Ascending aorta (tissue), 2 donors: ENCODE measurements at regions not wholly inside any gene's neighbourhood (a gene's known extent, or its start where the extent isn't known, plus 50 kb on each side); places are given as distances from the start of the nearest gene placed in this dataset.

Experiments
- DNase-seq, 2 donors: peaks; one replicate each; pipeline ENCODE4 v3.0.0-alpha.2; 2019; ENCODE audit warnings: low spot score in 2 of 2
- H3K27ac ChIP-seq, 2 donors: fragments of 200-600 bp; sonication (generic); one replicate each; pipeline ENCODE4 v1.5.1; 2016 to 2017; ENCODE audit warnings: mild to moderate bottlenecking in 1 of 2
- H3K27me3 ChIP-seq: fragments of 200-600 bp; sonication (generic); one replicate; pipeline ENCODE4 v1.5.1; 2017
- H3K36me3 ChIP-seq, 2 donors: fragments of 200-600 bp; sonication (generic); one replicate each; pipeline ENCODE4 v1.5.1; 2016
- H3K4me1 ChIP-seq, 2 donors: fragments of 200-600 bp; sonication (generic); one replicate each; pipeline ENCODE4 v1.5.1; 2016 to 2017; ENCODE audit warnings: mild to moderate bottlenecking in 1 of 2
- H3K4me3 ChIP-seq, 2 donors: fragments of 200-600 bp; sonication (generic); one replicate each; pipeline ENCODE4 v1.5.1; 2016 to 2017; ENCODE audit warnings: mild to moderate bottlenecking in 1 of 2
- H3K9me3 ChIP-seq, 2 donors: fragments of 200-600 bp; sonication (generic); one replicate each; pipeline ENCODE4 v1.5.1; 2016
- CTCF ChIP-seq, 3 experiments: fragments of 200-600 bp in 2 of 3; fragments of 450-650 bp in 1 of 3; sonication (generic) in 2 of 3; IDR thresholded peaks; one replicate each; pipeline ENCODE4 v1.5.1; 2016 to 2019; ENCODE audit warnings: antibody characterized with exemption in 3 of 3, mild to moderate bottlenecking in 1 of 3, moderate library complexity in 1 of 3
- intact Hi-C: fragments of 100-400 bp; cut with DNase I; formaldehyde crosslinking; loops from one replicate; pipeline ENCODE4 v1.15.1; 2023

DNA sequence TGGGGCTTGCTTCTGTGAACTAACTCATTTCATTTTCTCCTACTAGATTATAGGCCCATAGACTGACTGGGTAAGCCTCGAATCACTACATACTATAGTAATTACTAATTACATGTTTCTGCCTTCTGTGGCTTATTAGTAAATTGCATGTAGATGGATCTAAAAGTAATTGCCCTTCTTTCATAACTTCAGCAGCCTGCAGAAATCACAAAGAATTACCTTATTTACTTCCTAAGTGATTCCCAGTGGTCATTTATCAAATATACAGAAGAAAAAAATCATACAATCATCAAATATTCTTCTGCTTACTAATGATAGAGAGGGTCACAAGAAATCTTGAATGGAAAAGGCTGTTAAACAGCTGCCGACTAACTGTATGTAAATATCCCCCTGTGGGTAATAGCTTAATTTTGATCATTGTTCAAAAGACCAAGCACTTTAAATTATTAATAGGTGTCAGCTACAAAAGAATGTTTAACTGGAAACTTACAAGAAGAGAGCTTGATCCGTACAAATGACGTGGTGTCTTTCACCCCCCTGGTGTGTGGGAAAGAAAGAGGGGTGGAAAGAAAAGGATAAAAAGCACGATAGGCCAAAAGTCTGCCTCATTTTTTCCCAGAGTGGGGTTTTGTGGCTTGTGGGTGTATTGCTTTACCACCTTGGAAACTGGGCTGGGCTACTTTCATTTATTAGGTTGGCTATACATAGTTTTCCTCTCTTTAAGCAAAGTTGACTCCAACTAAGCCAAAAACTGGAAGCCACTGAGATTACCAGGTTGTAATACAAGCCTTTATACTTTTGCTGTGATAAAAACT, 361.8 kb upstream of the ZMIZ1 start:
- no peak overlapping the region for H3K27ac ChIP-seq
- no peaks in the 10 kb centered on the region for H3K27me3 ChIP-seq
- no peak for DNase-seq
- no peak for TF ChIP-seq CTCF (IDR thresholded peaks at IDR 0.05)
- no peak overlapping the region for H3K4me3 ChIP-seq
- H3K9me3 ChIP-seq = no peaks in the 10 kb centered on the region
- H3K4me1 ChIP-seq = no peaks in the 10 kb centered on the region
- no peaks in the 10 kb centered on the region for H3K36me3 ChIP-seq
- intact Hi-C loops = no loop called here

DNA sequence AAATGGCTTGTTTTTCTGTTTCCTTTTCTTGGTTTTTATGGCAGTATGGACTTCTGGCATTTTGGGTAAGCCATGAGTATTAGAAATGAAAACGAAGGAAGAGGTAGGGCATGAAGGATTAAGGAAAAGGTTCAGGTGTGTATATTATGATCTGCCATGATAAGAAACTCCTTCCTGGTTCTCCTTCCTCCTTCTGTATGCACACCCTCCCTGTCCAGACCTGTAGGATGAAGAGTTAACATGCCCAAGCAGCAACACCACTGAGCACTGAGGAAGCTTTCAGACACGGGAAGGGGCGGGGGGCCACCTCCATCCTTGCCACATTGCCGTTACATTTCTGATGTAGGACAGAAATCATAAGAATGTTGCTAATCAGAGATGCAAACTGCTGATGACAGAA, 361.0 kb upstream of the ZMIZ1 start:
- no peak for DNase-seq
- Histone ChIP-seq H3K27me3 (no peaks in the 10 kb centered on the region), H3K27ac (no peak overlapping the region), H3K9me3 (no peaks in the 10 kb centered on the region), H3K4me1 (no peaks in the 10 kb centered on the region), H3K36me3 (no peaks in the 10 kb centered on the region), H3K4me3 (no peak overlapping the region)
- intact Hi-C loops = no loop called here
- TF ChIP-seq CTCF (IDR thresholded peaks at IDR 0.05) = no peak

DNA sequence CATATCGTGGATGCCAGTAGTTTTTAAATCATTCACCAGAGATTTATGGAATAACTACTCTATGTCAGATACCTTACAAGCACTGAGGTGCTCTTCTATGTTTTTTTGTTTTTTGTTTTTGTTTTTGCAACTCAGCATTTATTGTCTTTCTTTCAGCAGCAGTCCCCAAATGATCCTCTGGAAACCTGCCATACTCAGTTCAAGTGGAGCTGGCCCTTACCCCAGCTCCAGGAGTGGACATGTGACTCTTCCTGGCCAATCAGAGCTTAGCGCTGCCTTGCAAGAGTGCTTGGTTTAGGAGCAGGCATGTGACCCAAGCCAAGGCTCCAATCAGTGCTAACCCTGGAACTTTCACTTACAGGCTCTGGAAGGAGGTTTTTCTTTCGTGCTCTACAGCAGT, 356.6 kb upstream of the ZMIZ1 start:
- no peaks in the 10 kb centered on the region for H3K9me3 ChIP-seq
- TF ChIP-seq CTCF (IDR thresholded peaks at IDR 0.05) = no peak
- peaks cover 0 to 2% of the 10 kb centered on the region in 2 donors for H3K4me1 ChIP-seq
- no peak overlapping the region for H3K4me3 ChIP-seq
- intact Hi-C loops = no loop called here
- no peaks in the 10 kb centered on the region for H3K36me3 ChIP-seq
- no peak overlapping the region for H3K27ac ChIP-seq
- H3K27me3 ChIP-seq = no peaks in the 10 kb centered on the region
- no peak for DNase-seq

GRCh38 chr10:78713659-78714058, 355.1 kb upstream of the ZMIZ1 start:
- Histone ChIP-seq H3K27ac (no peak overlapping the region), H3K36me3 (no peaks in the 10 kb centered on the region), H3K9me3 (no peaks in the 10 kb centered on the region), H3K4me1 (peaks cover 0 to 9% of the 10 kb centered on the region in 2 donors), H3K4me3 (no peak overlapping the region), H3K27me3 (no peaks in the 10 kb centered on the region)
- TF ChIP-seq CTCF (IDR thresholded peaks at IDR 0.05) = no peak
- DNase-seq = no peak
- intact Hi-C loops = no loop called here

GRCh38 chr10:78714225-78714624, 354.5 kb upstream of the ZMIZ1 start:
- TF ChIP-seq CTCF (IDR thresholded peaks at IDR 0.05) = no peak
- Histone ChIP-seq H3K9me3 (no peaks in the 10 kb centered on the region), H3K4me3 (no peak overlapping the region), H3K4me1 (peaks cover 0 to 9% of the 10 kb centered on the region in 2 donors), H3K36me3 (no peaks in the 10 kb centered on the region), H3K27me3 (no peaks in the 10 kb centered on the region), H3K27ac (no peak overlapping the region)
- no peak for DNase-seq
- intact Hi-C loops = no loop called here
